Erythroblast (primary cell): ENCODE measurements at regions not wholly inside any gene's neighbourhood (a gene's known extent, or its start where the extent isn't known, plus 50 kb on each side); places are given as distances from the start of the nearest gene placed in this dataset.
"Not testable (repeated sequence)": the region's sequence is repeated elsewhere in the genome, so short reads cannot be mapped to it uniquely, and the experiment has no call there.

ENCODE experiments used
- GATA1 ChIP-seq: IDR thresholded peaks from 2 replicates; pipeline ENCODE4 v1.6.1; 2011; ENCODE audit warnings: low read depth, mild to moderate bottlenecking, control low read depth, low read length, moderate library complexity
- POLR2A ChIP-seq: IDR thresholded peaks from 2 replicates; pipeline ENCODE4 v1.6.1; 2011; ENCODE audit warnings: mild to moderate bottlenecking, low read length

DNA sequence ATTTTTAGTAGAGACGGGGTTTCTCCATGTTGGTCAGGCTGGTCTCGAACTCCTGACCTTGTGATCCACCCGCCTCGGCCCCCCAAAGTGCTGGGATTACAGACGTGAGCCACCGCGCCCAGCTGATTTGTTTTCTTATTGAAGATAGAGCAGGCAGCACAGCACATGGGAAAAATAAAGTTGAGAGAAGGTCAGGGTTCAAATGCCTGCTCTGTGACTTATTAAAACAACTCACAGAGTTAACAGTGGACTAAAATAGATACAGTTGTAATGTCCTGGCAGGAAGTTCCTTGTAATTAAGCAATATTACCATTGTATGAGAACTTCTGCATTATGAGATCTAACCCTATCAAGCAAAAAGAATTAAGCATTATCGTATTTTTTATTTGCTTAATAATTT, 615.7 kb upstream of the CCNG1 start:
- TF ChIP-seq POLR2A, GATA1: not testable (repeated sequence)
